ENCODE measurements at regions not wholly inside any gene's neighbourhood (a gene's known extent, or its start where the extent isn't known, plus 50 kb on each side); places are given as distances from the start of the nearest gene placed in this dataset.

DNA sequence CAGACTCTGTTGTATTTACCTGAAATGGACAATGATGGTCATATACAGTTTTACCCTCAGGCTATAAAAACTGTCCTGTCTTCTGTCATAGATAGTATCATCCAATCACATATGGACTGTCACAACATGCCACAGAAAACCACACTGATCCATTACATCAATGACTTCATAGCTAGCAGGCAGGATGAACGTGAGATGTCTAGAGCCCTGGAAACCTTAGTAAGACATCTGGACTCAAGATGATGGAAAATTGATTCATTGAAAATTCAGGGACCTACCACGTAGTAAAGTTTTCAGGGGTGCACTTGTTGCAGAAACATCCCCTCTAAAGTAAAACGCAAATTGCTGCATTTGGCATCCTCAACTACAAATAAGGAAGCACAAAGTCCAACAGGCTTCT lies 284.4 kb upstream of the RGMB start:
- Histone ChIP-seq H3K4me3 (no peak overlapping the region), H3K4me1 (ENCODE audit: control insufficient read depth in 5 of 5, insufficient read depth in 5 of 5, low read length in 5 of 5) (no peaks in the 10 kb centered on the region), H3K27ac (ENCODE audit: low read depth in 1 of 2, low read length in 1 of 2) (no peak overlapping the region), H3K9me3 (ENCODE audit: control insufficient read depth in 4 of 4, insufficient read depth in 3 of 4, low read length in 3 of 4) (peaks cover 0 to 6% (median 1%) of the 10 kb centered on the region in 4 donors), H3K9ac (ENCODE audit: insufficient read depth in 1 of 2, low read length in 2 of 2) (no peak overlapping the region), H3K36me3 (ENCODE audit: control insufficient read depth in 4 of 4, insufficient read depth in 4 of 4, low read length in 4 of 4) (no peaks in the 10 kb centered on the region), H3K27me3 (ENCODE audit: control insufficient read depth in 3 of 3, insufficient read depth in 3 of 3, low read length in 2 of 3) (no peaks in the 10 kb centered on the region)
- 90 to 95% methylated on average over 3 of the region's 3 CpGs for WGBS, 2 donors
- no peak for DNase-seq
- no peak for ATAC-seq (ENCODE audit: insufficient read depth, low FRiP score)
- TF ChIP-seq, protein P1, sequence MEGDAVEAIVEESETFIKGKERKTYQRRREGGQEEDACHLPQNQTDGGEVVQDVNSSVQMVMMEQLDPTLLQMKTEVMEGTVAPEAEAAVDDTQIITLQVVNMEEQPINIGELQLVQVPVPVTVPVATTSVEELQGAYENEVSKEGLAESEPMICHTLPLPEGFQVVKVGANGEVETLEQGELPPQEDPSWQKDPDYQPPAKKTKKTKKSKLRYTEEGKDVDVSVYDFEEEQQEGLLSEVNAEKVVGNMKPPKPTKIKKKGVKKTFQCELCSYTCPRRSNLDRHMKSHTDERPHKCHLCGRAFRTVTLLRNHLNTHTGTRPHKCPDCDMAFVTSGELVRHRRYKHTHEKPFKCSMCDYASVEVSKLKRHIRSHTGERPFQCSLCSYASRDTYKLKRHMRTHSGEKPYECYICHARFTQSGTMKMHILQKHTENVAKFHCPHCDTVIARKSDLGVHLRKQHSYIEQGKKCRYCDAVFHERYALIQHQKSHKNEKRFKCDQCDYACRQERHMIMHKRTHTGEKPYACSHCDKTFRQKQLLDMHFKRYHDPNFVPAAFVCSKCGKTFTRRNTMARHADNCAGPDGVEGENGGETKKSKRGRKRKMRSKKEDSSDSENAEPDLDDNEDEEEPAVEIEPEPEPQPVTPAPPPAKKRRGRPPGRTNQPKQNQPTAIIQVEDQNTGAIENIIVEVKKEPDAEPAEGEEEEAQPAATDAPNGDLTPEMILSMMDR (IDR thresholded peaks at IDR 0.05; ENCODE audit: control extremely low read depth, extremely low read depth) = no peak

DNA sequence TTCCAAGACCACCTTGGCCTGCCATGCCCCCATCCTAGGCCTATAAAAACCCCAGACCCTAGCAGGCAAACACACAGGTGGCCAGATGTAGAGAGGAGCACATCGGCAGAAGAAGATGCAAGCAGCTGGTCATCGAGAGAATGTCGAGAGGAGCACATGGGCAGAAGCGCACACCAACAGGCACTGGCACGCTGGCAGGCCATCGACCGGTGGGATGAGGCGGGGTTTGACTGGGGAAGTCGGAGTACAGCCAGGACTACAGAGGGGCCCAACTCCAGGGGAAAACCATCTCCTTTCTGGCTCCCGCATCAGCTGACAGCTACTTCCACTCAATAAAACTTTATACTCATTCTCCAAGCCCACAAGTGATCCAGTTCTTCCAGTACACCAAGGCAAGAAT lies 283.1 kb upstream of the RGMB start:
- 96 to 99% methylated on average over 10 of the region's 10 CpGs for WGBS, 2 donors

DNA sequence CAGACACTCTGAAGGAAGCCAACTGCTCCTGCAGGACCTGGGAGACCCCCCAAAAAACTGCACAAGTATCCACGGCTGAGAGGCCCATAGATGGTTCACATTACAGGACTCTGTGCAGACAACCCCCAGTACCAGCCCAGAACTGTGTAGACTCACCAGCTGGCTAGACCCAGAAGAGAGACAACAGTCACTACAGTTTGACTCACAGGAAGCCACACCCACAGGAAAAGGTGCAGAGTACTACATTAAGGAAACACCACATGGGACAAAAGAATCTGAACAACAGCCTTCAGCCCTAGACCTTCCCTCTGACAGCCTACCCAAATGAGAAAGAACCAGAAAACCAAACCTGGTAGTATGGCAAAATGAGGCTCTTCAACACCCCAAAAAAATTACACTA lies 281.2 kb upstream of the RGMB start:
- H3K4me1 ChIP-seq (ENCODE audit: control insufficient read depth in 5 of 5, insufficient read depth in 5 of 5, low read length in 5 of 5) = no peaks in the 10 kb centered on the region
- TF ChIP-seq, protein P1 (IDR thresholded peaks at IDR 0.05; ENCODE audit: control extremely low read depth, extremely low read depth) = no peak
- 80 to 91% methylated on average over 1 of the region's 1 CpG for WGBS, 2 donors
- H3K9ac ChIP-seq (ENCODE audit: insufficient read depth in 1 of 2, low read length in 2 of 2) = no peak overlapping the region
- H3K9me3 ChIP-seq (ENCODE audit: control insufficient read depth in 4 of 4, insufficient read depth in 3 of 4, low read length in 3 of 4) = peaks cover 0 to 6% (median 1%) of the 10 kb centered on the region in 4 donors
- H3K36me3 ChIP-seq (ENCODE audit: control insufficient read depth in 4 of 4, insufficient read depth in 4 of 4, low read length in 4 of 4) = no peaks in the 10 kb centered on the region
- ATAC-seq (ENCODE audit: insufficient read depth, low FRiP score) = no peak
- no peak overlapping the region for H3K27ac ChIP-seq (ENCODE audit: low read depth in 1 of 2, low read length in 1 of 2)
- H3K4me3 ChIP-seq = no peak overlapping the region
- H3K27me3 ChIP-seq (ENCODE audit: control insufficient read depth in 3 of 3, insufficient read depth in 3 of 3, low read length in 2 of 3) = no peaks in the 10 kb centered on the region
- DNase-seq = no peak

More for the DNA sequence above, 283.1 kb upstream of the RGMB start:
- DNase-seq (no peak), ATAC-seq (ENCODE audit: insufficient read depth, low FRiP score) (no peak)
- TF ChIP-seq, protein P1 (IDR thresholded peaks at IDR 0.05; ENCODE audit: control extremely low read depth, extremely low read depth) = no peak
- Histone ChIP-seq H3K9me3 (ENCODE audit: control insufficient read depth in 4 of 4, insufficient read depth in 3 of 4, low read length in 3 of 4) (peaks cover 0 to 6% (median 1%) of the 10 kb centered on the region in 4 donors), H3K9ac (ENCODE audit: insufficient read depth in 1 of 2, low read length in 2 of 2) (no peak overlapping the region), H3K27me3 (ENCODE audit: control insufficient read depth in 3 of 3, insufficient read depth in 3 of 3, low read length in 2 of 3) (no peaks in the 10 kb centered on the region), H3K36me3 (ENCODE audit: control insufficient read depth in 4 of 4, insufficient read depth in 4 of 4, low read length in 4 of 4) (no peaks in the 10 kb centered on the region), H3K4me1 (ENCODE audit: control insufficient read depth in 5 of 5, insufficient read depth in 5 of 5, low read length in 5 of 5) (no peaks in the 10 kb centered on the region), H3K4me3 (no peak overlapping the region), H3K27ac (ENCODE audit: low read depth in 1 of 2, low read length in 1 of 2) (no peak overlapping the region)

DNA sequence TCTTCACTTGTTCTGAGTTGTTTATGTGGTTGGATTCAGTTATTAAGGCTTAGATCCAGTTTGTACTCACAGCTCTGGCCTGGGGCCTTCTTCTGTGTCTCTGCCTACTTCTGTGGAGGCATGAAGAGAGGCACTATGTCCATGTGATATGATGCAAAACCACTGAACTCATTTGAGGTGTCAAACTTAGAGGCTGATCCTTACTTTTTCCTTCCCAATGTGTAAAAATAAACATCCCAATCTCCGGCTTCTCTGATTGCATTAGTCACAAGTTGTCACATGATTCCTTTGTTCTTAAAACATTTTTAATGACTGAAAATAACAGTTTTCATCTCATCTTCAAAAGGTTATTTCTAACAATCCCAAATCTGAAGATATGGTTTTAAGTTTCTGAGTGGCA lies 276.0 kb upstream of the RGMB start:
- 51 to 59% methylated on average over 1 of the region's 1 CpG for WGBS, 2 donors
- Histone ChIP-seq H3K36me3 (ENCODE audit: control insufficient read depth in 4 of 4, insufficient read depth in 4 of 4, low read length in 4 of 4) (no peaks in the 10 kb centered on the region), H3K4me3 (no peak overlapping the region), H3K27ac (ENCODE audit: low read depth in 1 of 2, low read length in 1 of 2) (no peak overlapping the region), H3K4me1 (ENCODE audit: control insufficient read depth in 5 of 5, insufficient read depth in 5 of 5, low read length in 5 of 5) (no peaks in the 10 kb centered on the region), H3K27me3 (ENCODE audit: control insufficient read depth in 3 of 3, insufficient read depth in 3 of 3, low read length in 2 of 3) (no peaks in the 10 kb centered on the region), H3K9me3 (ENCODE audit: control insufficient read depth in 4 of 4, insufficient read depth in 3 of 4, low read length in 3 of 4) (peaks cover 0 to 2% (median 0%) of the 10 kb centered on the region in 4 donors), H3K9ac (ENCODE audit: insufficient read depth in 1 of 2, low read length in 2 of 2) (no peak overlapping the region)
- no peak for DNase-seq
- TF ChIP-seq, protein P1 (IDR thresholded peaks at IDR 0.05; ENCODE audit: control extremely low read depth, extremely low read depth) = no peak
- ATAC-seq (ENCODE audit: insufficient read depth, low FRiP score) = no peak

Data from lung (tissue), 11 donors.